Tibial nerve (tissue), 4 donors: ENCODE measurements at regions not wholly inside any gene's neighbourhood (a gene's known extent, or its start where the extent isn't known, plus 50 kb on each side); places are given as distances from the start of the nearest gene placed in this dataset.

ENCODE experiments used
- CTCF ChIP-seq, 5 experiments: fragments of 200-600 bp in 3 of 5; fragments of 450-650 bp in 2 of 5; sonication (generic) in 3 of 5; IDR thresholded peaks; one replicate each; pipeline ENCODE4 v1.5.1; 2016 to 2019; ENCODE audit warnings: antibody characterized with exemption in 5 of 5, mild to moderate bottlenecking in 3 of 5, moderate library complexity in 2 of 5
- EP300 ChIP-seq, 2 donors: sonication (generic); formaldehyde crosslinking; IDR thresholded peaks; one replicate each; pipeline ENCODE4 v1.6.1; 2017; ENCODE audit warnings: antibody characterized with exemption in 2 of 2, mild to moderate bottlenecking in 1 of 2
- POLR2A ChIP-seq, 2 donors: fragments of 450-650 bp; IDR thresholded peaks; one replicate each; pipeline ENCODE4 v1.6.1; 2017; ENCODE audit warnings: antibody characterized with exemption in 2 of 2, mild to moderate bottlenecking in 2 of 2, moderate library complexity in 2 of 2

GRCh38 chr3:176214758-176215157 lies 982.5 kb downstream of the TBL1XR1 start:
- TF ChIP-seq EP300 (IDR thresholded peaks at IDR 0.05) (no peak), CTCF (IDR thresholded peaks at IDR 0.05) (no peak), POLR2A (IDR thresholded peaks at IDR 0.05) (no peak)
